Omental fat pad (tissue), 3 donors: ENCODE measurements at regions not wholly inside any gene's neighbourhood (a gene's known extent, or its start where the extent isn't known, plus 50 kb on each side); places are given as distances from the start of the nearest gene placed in this dataset.

Experiments
- ATAC-seq: fragments of 150-250 bp; one replicate; pipeline ENCODE4 v1.9.1; 2016; ENCODE audit warnings: mild to moderate bottlenecking, moderate library complexity; ENCODE audit not compliant: low FRiP score
- DNase-seq: peaks from one replicate; pipeline ENCODE4 v3.0.0-alpha.2; 2019; ENCODE audit warnings: low spot score
- TF ChIP-seq, protein P1 (sequence below), 3 donors: fragments of 450-650 bp; IDR thresholded peaks; one replicate each; pipeline ENCODE4 v1.5.1; 2016 to 2017; ENCODE audit warnings: antibody characterized with exemption in 3 of 3, mild to moderate bottlenecking in 3 of 3, moderate library complexity in 2 of 3

DNA sequence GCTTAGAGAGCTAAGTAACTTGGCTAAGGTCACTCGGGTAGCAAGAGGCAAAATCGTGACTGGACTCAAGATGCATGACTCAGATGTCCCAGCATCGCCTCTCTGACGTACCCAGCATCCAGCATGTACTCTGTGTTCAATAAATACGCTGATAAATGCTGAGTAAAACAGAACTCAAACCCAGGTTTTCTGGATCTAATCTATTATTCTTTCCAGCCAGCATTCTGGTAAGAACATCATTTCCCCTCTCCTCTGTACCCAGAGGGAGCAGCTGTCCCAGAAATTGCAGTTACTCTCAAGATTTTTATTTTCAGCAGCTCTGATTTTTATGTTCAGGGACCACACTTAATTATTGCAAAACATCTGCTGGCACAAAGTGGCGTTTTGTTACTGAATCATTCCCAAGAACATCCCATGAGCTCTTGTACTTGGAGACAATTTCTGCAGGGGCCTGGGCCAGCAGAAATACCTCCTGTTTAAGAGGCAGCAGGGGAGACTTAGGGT, 249.0 kb downstream of the PRDM2 start:
- ATAC-seq: no peak
- TF ChIP-seq, protein P1, sequence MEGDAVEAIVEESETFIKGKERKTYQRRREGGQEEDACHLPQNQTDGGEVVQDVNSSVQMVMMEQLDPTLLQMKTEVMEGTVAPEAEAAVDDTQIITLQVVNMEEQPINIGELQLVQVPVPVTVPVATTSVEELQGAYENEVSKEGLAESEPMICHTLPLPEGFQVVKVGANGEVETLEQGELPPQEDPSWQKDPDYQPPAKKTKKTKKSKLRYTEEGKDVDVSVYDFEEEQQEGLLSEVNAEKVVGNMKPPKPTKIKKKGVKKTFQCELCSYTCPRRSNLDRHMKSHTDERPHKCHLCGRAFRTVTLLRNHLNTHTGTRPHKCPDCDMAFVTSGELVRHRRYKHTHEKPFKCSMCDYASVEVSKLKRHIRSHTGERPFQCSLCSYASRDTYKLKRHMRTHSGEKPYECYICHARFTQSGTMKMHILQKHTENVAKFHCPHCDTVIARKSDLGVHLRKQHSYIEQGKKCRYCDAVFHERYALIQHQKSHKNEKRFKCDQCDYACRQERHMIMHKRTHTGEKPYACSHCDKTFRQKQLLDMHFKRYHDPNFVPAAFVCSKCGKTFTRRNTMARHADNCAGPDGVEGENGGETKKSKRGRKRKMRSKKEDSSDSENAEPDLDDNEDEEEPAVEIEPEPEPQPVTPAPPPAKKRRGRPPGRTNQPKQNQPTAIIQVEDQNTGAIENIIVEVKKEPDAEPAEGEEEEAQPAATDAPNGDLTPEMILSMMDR (IDR thresholded peaks at IDR 0.05): no peak
- DNase-seq: no peak

DNA sequence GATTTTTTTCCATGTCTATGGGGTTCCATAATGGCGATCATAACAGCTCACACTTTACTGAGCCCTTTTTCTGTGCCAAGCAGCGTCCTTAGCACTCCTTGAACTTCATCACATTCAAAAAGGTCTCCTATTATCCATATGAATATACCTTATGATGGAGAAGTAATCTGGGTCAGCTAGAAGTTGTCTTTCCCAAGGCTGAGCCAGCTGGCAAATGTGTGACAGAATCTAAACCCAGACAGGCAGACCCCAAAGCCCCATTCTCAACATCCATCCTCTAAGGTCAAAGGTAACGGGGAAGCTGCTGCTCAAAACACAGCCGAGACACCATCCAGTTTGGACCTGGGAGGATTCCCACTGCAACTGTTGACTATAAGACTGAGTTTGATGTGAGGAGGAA, 249.6 kb downstream of the PRDM2 start:
- no peak for DNase-seq
- TF ChIP-seq, protein P1 (IDR thresholded peaks at IDR 0.05): no peak
- ATAC-seq: no peak

DNA sequence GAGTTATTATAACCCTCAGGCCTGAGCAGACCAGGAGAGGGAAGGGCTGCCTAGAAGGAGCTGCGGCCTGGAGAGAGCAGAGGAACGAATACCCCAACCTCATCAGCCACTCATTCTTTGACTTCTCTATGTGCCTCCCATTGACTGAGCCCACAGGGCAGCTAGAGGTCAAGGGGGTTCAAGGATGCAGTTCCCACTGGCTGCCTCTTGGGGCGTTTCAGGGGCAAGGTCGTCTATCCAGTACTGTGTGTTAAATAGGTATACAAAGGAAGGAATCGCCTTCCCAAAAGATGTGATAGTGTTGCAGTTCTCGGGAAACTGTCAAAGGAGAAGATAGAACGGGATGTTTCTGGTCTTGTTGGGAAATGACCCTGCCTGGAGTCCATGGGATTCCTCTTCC, 250.6 kb downstream of the PRDM2 start:
- no peak for ATAC-seq

DNA sequence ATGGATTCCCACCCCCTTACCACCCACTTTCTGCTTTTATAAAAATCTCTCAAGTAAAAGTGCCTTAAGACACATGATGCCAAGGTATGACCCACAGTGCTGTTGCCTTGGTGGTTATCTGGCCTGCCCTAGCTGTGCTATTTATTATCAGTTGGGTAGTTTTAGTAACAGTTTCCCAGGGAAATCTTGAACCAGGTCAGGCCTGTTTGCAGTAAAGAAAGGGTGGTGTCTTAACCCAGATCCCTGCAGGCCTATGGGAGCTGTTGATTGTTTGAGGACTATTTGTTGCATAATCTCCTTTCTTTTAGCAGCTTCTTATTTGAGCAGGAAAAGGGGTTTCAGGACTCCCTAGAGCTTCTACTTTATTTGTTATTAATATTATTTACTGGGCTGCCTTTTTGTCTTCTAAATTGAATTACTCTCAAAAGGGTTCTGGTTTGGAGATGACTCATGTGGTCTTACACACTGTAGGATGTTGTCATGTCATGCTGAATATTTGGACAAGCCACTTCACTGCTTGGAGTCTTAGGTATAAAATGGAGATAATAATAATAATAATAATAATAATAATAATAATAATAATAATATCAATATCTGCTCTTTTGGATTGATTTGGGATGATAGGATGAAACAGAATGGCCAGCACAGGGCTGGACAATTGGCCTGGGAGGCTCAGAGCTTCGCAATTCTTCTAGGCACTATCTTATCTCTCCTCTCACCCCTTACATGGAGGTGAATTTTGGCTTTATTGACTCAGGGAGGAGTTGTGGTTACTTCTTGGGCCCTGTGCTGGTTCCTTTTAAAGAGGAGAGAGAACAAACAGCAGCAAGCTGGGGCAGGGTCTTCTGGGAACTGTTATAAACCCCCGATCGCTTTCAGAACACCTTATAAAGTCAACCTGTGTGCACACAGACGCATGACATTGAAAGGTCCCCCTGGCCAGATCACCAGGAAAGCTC, 252.1 kb downstream of the PRDM2 start:
- DNase-seq (no peak), ATAC-seq (no peak)
- TF ChIP-seq, protein P1 (IDR thresholded peaks at IDR 0.05): no peak

More for the DNA sequence above, 250.6 kb downstream of the PRDM2 start:
- TF ChIP-seq, protein P1 (IDR thresholded peaks at IDR 0.05): no peak
- no peak for DNase-seq

DNA sequence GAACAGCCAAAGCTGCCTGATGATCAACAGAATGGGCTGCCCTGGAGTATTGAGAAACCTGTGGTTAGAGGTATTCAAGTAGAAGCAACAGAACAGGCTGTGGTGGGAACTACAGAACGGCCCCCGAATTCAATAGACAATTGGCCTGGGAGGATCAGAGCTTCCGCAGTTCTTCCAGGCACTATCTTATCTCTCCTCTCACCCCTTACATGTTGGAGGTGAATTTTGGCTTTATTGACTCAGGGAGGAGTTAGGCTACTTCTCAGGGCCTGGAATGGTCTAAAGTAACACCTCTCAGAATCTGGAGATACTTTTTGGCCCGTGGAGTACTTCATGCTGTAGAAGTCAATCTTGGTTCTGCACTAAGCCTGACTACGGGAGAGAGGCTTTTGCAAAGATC, 253.0 kb downstream of the PRDM2 start:
- TF ChIP-seq, protein P1 (IDR thresholded peaks at IDR 0.05): no peak
- no peak for DNase-seq
- ATAC-seq: no peak

DNA sequence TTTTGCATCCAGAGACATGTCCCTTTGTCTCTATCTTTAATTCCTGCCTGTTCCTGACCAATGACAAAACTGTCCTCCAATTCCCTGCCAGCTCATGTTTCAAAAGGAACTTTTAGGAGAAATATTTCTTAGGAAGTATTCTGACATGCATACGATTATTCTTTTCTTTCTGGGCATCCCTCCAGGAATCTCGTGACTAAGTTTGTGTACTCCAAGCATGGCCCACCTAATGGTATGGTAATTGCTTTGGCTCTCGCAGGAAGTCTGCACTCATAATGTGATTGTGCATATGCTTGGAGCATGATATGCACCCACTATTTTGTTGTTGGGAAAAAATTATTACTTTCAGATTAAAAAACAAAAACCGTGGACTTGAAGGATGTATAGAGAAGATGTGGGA, 256.4 kb downstream of the PRDM2 start:
- ATAC-seq (no peak), DNase-seq (no peak)
- TF ChIP-seq, protein P1 (IDR thresholded peaks at IDR 0.05): no peak
